Kidney capillary endothelial cell (primary cell): ENCODE measurements at regions not wholly inside any gene's neighbourhood (a gene's known extent, or its start where the extent isn't known, plus 50 kb on each side); places are given as distances from the start of the nearest gene placed in this dataset.
"Not testable (repeated sequence)": the region's sequence is repeated elsewhere in the genome, so short reads cannot be mapped to it uniquely, and the experiment has no call there.

Experiments used
- DNase-seq: peaks from one replicate; pipeline ENCODE4 v3.0.0-alpha.2; 2018; ENCODE audit warnings: low spot score

DNA sequence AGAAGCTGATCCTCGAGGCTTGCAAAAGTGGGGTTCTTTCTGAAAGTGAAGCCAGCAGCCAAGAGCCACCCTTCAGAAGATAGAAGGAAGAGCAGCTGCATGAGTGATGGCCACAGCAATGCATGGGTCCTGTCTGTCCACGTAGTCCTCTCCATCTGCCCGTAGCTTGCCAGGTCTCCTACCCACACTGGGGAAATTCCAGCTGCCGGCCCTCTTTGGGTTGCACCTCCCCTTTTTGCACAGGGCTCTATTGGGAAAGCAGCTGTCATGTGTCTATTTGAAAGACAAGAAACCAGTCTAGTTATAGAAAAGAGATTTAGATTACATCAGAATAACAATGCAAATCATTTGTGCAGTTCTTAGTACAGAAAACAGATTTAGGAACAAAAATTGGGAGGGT is 204.4 kb downstream of the GIPC2 start:
- DNase-seq: no peak

DNA sequence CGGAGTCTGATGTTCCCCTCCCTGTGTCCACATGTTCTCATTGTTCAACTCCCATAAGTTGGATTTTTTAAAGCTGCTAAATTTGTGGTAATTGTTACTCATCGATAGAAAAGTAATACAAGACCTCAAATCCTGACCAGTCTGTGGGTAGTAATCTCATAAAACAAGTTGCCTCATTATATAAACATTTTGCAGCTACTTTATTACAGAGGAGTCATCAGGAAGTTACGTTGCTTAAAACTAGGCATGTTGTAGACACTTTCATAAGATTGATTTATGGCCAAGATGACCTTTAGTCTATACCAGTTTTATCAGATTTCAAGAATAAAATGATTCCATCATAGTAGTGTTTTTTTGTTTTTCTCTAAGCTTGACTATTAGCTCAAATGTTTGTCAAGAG is 208.8 kb downstream of the GIPC2 start:
- no peak for DNase-seq

DNA sequence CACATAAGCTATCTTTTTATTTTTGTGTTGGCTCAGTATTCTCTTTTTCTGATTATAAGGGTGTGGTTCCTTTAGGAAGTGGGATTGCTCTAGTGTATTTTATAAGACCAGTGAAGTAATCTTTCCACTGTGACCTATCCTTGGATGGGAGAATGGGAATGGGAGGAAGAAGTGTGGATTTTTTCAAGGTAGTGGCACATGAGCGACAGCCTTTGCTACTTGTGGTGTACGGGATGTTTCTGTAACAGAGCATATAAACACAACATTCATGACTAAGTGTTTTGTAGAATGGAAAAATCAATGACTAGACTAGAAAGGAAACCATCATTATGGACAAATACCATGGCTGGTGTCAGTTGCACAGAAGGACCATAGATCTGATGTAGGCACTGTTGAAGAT is 209.6 kb downstream of the GIPC2 start:
- DNase-seq: no peak

DNA sequence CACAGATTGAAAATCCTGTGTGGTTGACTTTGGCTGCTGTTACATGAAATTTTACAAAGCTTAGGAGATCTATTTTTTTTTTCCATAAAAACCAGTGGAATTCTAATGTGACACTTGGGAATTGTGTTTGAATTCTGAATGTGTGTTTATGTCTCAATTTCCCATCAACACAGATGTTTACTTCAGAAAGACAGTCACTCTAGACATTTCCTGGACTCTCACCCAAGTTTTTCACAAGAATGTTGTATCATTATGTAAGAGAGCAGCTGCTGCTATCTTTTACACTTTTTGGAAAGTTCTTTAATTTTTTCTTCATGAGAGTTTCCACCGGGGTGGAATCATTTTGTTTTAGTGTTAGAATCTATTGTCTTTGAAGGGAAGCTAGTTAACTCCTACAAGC is 210.1 kb downstream of the GIPC2 start:
- DNase-seq: no peak

DNA sequence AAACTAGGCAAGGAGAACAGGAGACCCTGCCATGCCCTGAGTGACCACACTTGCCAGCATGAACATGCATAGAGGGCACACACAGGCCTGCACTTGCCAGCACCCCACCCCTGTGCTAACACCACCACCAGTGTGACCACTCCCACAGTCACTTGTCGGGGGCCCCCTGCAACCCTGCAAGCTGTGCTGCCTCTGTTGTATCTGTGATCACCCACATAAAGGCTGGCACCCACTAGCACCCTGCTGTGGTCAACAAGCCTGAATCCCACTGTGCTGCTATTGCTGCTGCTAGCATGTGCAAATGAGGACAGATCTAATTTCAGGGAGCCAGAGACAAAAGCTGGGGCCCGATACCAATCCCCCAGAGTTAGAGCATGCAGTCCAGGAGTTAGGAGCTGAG is 217.7 kb downstream of the GIPC2 start:
- no peak for DNase-seq

DNA sequence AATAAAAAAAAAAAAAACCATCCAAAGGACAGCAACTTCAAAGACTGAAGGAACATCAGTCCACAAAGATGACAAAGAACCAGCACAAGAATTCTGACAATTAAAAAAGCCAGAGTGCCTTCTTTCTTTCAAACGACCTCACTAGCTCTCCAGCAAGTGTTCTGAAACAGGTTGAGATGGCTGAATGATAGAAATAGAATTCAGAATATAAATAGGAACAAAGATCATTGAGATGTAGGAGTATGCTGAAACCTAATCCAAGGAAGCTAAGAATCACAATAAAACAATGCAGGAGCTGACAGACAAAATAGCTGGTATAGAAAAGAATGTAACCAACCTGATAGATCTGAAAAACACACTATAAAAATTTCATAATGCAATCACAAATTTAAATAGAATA is 218.2 kb downstream of the GIPC2 start:
- DNase-seq: no peak

DNA sequence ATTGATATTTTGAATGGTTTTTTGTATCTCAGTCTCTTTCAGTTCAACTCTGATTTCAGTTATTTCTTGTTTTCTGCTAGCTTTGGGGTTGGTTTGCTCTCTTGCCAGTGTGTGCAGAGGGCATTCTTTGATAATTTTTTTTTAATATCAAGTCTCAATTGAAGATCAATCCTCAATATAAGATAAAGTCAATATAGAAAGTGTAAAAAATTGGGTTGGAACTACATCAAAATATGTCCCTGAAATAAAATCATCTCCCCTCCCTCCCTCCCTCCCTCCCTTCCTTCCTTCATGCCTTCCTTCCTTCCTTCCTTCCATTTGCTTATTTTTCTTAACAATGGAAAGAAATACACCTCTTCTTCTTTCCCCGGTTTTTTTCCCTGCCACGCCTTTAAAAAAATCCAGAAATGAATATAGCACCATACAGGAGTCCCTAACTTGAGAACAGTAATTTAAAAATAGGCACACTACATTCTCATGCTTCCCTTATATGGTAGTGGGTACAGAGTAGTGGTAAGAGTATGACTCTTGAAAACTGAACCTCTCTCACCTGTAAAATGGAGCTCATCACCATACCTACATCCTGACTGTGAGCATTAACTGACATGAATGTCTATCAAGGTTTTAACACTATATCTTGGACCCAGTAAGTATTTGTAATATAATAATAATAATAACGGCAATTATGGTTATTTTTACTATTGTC is 221.9 kb downstream of the GIPC2 start:
- no peak for DNase-seq

DNA sequence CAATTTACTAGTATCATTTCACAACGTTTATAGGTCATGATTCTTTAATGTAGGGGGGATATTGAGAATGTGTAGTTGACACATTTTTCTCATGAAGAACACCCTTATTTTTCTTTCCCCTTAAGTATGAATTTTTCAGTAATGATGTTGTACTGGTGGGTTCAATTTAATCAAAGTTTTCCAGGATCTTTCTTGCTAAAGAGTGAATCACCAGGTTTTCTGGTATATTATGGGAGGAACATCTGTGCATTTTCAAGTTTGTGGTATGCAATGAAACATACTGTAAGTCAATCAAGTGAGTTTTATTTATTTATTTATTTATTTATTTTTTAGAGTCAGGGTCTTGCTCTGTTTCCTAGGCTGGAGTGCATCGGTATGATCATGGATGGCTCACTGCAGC is 221.2 kb upstream of the PTGFR start:
- DNase-seq: no peak

DNA sequence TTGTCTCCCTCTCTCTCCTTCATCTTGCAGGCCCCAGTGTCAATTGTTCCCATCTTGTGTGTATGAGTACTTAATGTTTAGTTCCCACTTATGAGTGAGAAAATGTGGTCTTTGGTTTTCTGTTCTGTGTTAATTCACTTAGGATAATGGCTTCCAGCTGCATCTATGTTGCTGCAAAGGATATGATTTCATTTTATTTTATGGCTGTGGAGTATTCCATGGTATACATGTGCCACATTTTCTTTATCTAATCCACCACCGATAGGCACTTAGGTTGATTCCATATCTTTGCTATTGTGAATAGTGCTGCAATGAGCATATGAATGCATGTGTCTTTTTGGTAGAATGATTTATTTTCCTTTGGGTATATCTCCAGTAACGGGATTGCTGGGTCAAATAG is 219.4 kb upstream of the PTGFR start:
- DNase-seq: not testable (repeated sequence)

DNA sequence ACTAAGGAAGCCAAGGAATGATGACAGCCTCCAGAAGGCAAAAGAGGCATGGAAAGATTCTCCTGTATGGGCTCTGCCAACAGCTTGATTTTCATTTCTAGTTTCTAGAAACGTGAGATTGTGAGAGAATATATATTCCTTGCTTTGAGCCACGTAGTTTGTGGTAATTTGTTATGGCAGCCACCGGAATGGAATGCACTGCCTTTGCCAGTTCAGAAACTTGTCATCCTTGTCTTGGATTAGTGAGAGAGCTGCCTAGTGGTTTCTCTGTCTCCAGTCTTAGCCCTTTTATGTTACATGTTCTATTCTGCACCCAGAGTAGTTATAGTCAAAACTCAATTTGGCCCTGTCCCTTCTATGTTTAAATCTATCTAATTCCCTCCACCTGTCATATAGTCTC is 216.0 kb upstream of the PTGFR start:
- no peak for DNase-seq

DNA sequence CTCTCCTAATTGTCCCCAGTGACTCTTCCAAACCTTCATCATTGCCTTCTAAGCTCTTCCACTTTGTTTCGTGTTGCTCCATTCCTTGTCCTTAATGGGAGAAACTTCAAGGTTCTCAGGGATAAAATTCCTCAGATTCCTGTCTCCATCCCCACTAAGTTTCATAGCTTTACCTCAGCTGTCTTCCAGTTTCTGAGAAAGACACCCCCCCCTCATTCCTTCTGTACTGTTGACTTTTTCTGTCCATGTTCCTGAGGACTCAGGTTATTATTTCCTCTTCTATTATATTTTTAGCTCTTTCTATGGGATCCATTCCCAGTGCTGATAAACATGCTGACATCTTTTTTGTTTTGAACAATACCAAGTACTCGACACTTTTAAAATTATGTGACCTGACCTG is 215.3 kb upstream of the PTGFR start:
- DNase-seq: no peak

DNA sequence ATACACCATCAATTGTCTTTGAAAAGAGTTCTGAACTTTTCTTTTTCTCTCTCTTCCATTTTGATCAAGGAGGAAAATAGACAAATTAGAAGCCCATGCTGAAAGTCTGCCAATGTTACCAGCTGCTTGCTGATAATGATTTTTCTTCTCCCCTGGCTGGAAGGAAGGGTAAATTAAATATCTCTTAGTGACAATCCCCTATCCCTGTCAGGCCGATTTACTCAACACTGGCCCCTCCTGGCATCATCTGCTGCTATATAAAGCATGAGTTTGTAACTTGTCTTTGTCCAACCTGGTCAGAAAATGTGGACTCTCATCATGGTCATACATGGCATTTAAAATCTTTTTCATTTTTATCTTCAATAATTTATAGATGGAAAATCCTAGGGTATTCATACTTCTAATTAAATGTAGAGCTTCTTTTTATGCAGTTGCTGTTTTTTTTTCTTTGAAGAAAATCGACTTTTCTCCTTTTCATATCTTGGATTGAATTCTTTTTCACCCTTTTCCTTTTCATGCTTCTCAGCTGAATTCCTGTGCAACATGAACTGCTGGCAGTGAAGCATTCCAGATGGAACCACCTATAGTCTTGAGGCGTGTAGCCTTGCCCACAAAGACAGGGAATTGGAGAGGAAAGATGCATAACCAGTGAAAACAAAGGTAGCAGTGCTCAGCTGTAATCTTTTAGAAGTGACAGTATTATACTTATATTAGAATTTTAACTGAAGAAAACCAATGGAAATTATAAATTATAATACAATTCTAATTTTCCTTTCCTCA is 214.7 kb upstream of the PTGFR start:
- no peak for DNase-seq

DNA sequence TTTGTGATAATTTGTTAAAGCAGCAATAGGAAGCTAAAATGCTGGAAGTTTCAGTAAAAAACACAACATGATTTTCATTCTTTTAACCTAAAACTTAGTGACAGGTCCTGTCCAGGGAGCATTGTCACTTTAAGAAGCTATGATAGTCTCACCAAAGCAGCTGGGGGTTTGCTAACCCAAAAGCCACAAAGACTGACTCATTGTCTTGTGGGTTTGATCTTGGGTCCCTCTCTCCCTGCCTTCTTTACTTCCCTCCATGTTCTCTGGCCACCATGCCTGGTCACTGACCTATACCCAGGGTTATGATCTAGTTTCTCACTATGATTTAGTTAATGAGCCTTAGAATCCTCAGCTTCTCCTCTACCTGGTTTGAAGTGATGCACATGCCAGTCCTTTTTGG is 213.5 kb upstream of the PTGFR start:
- DNase-seq: no peak

DNA sequence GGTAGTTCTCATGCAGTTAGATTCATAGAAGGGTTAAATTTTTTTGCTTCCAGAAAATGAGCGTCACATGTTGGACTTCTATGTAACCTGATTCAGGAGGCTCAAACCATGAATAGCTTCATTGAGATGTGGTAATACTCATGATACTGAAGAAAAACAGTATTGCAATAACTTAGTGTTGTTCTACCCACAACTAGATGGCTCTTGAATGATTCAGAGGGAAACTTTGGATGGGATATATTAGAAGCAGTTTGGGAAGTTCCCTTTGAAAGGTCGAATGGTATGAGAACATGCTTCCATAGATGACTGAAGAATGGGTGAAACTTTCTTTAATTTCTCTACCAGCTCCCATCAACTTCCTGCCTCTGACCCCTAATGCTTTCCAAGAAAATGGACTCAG is 211.7 kb upstream of the PTGFR start:
- DNase-seq: no peak

DNA sequence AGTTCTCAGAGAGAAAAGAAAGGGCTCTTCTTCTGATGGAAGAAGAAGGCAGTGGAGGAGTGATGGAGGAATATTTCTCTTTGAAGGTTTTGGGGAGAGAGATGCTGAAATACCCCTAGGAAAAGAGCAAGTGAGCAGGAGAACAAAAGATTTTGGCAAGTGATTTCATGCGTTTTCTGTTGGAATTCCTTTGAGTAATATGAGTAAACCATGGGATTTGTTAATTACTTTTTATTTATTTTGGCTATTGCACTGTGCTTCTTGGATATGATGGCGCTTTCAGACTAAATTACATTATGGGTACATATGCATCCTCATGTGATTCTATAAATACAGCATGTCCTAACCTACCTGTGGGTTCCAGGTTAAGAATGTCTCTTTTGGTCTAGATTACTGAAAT is 210.1 kb upstream of the PTGFR start:
- no peak for DNase-seq

DNA sequence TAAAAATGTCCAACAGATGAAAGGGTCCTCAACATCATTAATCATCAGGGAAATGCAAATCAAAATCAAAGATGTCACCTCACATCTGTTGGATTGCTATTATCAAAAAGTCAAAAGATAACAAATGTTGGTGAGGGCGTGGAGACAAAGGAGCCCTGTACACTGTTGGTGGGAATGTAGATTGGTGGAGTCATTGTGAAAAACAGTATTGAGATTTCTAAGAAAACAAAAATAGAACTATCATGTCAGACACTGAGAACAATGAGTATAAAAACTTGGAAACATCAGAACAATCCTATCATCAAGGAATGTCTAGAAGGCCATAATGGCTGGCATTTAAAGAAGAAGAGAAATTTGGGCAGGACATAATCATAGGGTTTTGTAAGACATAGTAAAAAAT is 209.2 kb upstream of the PTGFR start:
- DNase-seq: no peak

DNA sequence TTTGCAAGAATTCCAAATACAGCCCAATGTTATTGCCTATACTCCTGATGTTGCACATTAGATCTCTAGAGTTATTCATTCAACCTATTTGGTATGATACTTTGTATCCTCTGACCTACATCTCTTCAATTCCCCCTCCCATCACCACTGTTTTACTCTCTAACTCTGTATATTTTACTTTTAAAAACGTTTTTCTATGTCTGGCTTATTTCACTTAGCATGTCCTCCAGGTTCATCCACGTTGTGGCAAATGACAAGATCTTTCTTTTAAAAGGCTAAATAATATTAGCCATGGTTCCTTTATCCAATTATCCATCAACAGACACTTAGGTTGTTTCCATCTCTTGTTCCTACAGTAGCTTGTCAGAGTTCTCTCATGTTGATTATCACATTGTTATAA is 207.1 kb upstream of the PTGFR start:
- DNase-seq: no peak

DNA sequence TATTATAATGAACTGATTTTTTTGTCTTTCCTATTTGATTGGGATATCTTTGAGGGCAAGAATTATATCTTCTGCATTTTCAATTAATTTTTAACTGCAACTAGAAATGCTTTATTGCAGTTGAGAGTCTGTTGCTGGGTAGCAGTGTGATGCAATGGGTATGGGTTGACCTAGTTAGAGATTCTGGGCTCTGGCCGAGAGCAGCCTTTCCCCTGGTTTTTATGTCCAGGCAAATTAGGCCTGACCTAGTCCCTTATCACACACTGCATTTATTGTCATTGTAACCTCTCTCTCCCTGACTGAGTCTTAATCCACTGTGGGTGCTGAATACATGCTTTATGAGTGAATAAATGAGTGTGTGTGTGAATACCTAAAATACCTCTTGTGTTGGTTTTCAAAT is 206.4 kb upstream of the PTGFR start:
- no peak for DNase-seq

DNA sequence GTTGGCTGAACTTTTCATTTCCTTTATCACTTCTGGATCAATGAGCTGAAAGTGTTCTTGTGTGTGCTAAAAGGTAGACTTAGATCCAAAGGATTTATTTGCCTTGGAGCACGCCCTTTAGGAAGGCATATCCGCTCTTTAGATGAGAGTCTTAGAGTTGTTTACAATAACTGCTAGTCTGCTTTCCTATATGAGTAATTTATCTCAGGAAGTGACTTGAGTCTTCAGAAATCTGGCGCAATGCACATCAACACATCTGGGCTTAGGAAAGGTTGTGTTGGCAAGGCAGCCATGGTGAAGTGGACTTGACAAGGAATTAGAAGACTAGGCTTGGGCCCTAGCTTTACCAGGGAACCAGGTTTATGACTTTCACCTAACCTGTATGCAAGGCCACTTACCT is 204.1 kb upstream of the PTGFR start:
- peak; percentile 72 for DNase-seq

DNA sequence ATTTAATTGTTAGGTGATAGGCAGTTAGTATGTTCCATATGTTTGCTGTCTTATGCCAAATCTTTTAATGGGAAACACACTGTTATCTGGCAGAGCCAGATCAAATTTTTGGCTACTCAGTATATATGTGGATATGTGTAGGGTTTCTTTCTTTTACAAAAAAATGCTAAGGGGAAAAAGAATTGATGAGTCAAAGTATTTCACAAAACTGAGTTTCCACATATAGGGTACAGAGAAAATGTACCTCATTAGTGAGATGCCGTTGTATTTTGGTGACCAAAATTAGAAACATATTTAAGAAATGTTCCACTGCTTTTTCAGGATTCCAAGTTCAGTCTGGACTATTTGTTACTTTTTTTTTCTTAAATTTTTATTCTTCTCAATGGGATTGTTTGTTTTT is 201.2 kb upstream of the PTGFR start:
- DNase-seq: no peak

DNA sequence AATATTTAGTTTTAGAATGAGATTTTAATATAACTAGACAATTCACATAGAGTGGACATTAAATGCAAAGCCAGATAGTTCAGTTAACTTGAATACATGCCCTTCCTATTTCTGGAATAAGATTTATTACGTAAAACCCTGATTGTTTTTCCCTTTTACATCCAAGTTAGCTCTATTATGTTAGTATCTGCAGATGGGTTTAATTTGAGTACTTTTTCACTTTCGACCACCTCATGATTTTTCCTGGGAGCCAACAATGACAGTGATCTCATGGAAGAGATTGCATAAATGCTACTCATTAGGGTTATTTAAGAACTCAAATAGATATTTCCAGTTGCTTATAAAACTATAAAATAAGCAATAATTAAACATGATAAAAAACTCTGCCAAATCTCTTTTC is 199.4 kb upstream of the PTGFR start:
- DNase-seq: no peak

DNA sequence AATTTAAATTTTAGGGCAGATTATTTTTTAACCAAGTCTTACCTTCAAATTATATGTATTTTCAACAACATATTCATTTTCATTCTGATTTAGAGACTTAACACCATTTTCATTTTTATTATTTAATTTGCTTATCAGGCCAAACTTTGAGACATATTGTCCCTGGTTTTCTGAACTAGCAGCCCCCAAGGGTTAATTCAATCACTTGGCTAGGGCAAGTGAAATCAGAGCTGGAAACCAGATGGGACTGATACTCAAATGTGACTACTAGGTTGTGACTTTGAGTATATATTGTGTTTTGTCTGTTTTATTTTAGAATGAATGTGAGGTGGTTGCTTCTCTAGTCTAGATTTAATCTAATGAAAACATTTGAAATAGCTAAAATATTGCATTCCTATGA is 198.9 kb upstream of the PTGFR start:
- DNase-seq: no peak

DNA sequence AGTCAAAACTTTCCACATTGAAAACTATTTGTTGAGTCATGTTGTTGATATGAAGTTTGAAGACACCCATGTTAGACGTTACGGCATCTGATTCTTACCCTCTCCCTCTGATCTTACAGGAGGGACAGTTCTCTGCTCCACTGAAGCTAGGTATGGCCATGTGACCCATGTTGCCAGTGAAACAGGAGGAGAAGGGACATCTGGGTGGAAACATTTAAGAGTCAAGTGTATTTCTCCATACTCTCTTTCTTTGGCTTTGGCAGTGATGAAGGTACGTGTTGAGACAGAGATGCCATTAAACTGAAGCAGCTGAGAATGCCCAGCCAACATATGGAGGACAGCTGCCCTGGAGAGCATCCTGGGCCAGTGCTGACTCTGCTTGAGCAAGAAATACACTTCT is 198.4 kb upstream of the PTGFR start:
- no peak for DNase-seq

DNA sequence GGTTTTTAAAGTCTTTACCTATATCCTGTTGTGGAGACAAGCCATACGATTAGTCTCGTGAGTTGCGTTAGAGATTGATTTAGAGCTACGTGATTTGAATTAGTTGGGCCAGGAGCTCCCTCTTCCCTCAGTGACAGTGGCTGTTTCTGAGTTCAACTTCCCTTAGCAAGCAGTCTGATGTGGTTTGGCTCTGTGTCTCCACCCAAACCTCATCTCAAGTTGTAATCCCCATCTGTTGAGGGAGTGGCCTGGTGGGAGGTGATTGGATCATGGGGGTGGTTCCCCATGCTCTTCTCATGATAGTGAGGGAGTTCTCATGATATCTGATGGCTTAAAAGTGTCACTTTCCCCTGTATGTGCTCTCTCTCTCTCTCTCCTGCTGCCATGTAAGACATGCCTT is 192.9 kb upstream of the PTGFR start:
- no peak for DNase-seq
